ENCODE measurements at regions not wholly inside any gene's neighbourhood (a gene's known extent, or its start where the extent isn't known, plus 50 kb on each side); places are given as distances from the start of the nearest gene placed in this dataset.
"Not testable (repeated sequence)": the region's sequence is repeated elsewhere in the genome, so short reads cannot be mapped to it uniquely, and the experiment has no call there.

- DNase-seq (ENCODE audit: low read depth) = no peak
Observed at GRCh38 chr22:23395530-23396361, 184.3 kb downstream of the IGLL1 start.

GRCh38 chr22:23394525-23395326, 185.4 kb downstream of the IGLL1 start:
- no peak for DNase-seq (ENCODE audit: low read depth)

GRCh38 chr22:23393721-23394320, 186.3 kb downstream of the IGLL1 start:
- no peak for DNase-seq (ENCODE audit: low read depth)

DNA sequence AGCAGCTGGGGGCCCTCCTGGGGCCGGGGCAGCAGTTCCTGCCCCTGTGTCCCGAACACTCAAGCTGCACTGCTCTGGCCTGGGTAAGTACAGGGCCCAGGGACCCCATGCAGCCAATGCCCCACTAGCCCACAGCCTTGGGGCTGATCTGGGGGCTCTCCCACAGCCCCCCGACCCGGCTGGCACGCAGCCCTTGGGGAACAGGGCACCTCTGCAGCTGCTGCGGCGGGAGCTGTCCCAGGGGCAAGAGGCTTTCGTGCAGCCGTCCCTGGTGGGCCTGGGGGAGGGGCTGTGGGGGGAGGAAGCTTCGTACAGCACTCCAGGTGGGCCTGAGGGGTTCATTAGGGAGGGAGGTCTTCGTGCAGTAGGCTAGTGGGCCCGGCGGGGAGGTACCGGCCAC, 186.9 kb downstream of the IGLL1 start:
- not testable (repeated sequence) for DNase-seq (ENCODE audit: low read depth)

- no peak for DNase-seq (ENCODE audit: low read depth)
Observed at GRCh38 chr22:23392420-23393121, 187.5 kb downstream of the IGLL1 start.

DNA sequence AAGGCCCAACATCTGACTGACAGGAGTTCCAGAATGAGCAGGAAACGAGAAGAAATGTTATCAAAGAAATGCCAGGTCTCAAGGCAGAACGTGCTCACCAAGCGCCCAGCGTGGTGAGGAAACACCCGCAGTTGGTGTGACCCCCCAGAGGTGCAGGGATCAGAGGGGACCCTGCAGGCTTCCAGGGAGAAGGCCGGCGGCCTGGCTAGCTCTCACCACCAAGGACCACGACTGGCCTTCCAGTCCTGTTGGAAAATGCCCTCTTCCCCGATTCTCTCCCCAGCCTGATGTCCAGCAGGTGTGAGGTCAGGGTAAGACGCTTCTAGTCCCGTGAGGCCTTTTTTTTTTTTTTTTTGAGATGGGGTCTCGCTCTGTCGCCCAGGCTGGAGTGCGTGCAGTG, 189.1 kb downstream of the IGLL1 start:
- DNase-seq (ENCODE audit: low read depth) = no peak

DNA sequence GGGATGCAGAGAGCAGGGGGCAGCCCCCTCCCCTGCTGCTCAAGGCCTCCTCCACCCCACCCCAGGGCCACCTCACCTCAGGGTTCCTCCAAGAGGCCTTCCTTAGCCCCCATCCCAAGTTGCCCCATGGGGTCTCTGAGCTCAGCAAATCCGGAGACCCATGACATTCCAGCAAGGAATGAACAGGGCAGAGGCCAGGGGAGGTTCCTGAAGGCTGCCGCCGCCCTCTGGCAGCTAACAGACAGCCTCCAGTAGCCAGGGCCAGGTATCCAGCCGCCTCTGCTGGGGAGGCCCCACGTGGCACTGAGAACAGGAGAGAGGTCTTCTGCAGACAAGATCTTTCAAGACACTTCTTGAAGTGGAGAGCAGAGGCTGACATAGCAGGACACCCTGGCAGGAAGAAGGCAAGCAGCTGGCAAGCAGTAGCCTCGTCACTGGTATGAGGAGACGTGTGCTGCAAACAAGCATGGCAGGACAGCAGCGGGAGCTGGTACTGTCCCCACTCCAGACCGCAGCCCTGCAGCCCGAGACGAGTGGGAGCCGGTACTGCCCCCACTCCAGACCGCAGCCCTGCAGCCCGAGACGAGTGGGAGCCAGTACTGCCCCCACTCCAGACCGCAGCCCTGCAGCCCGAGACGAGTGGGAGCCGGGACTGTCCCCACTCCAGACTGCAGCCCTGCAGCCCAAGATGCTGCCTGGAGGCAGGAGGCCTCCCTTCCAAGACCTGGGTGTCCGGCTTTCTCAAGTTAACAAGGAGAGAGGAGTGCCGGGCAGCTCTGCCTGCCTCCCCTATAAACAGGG, 190.6 kb downstream of the IGLL1 start:
- no peak for DNase-seq (ENCODE audit: low read depth)

DNA sequence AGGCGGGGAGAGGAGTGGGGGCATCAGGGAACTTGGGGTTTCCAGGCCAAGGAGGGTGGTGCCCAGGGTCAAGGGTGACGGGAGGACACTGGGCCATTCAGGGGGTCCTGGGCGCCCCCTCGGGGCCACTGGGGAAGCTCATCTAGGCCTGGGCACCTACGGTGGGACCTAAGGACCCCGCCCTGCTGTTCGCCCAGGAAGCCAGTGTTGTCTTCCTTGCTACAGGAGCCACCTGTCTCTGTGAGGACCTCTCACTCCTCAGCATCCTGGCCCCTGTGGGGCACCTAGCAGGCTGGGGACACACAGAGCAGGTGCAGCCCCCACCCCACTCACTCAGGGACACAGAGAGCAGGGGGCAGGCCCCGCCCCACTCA, 191.6 kb downstream of the IGLL1 start:
- no peak for DNase-seq (ENCODE audit: low read depth)

- DNase-seq (ENCODE audit: low read depth) = no peak
Observed at GRCh38 chr22:23387827-23388516, 192.1 kb downstream of the IGLL1 start.

GRCh38 chr22:23386822-23387580, 193.1 kb downstream of the IGLL1 start:
- DNase-seq (ENCODE audit: low read depth) = no peak

DNA sequence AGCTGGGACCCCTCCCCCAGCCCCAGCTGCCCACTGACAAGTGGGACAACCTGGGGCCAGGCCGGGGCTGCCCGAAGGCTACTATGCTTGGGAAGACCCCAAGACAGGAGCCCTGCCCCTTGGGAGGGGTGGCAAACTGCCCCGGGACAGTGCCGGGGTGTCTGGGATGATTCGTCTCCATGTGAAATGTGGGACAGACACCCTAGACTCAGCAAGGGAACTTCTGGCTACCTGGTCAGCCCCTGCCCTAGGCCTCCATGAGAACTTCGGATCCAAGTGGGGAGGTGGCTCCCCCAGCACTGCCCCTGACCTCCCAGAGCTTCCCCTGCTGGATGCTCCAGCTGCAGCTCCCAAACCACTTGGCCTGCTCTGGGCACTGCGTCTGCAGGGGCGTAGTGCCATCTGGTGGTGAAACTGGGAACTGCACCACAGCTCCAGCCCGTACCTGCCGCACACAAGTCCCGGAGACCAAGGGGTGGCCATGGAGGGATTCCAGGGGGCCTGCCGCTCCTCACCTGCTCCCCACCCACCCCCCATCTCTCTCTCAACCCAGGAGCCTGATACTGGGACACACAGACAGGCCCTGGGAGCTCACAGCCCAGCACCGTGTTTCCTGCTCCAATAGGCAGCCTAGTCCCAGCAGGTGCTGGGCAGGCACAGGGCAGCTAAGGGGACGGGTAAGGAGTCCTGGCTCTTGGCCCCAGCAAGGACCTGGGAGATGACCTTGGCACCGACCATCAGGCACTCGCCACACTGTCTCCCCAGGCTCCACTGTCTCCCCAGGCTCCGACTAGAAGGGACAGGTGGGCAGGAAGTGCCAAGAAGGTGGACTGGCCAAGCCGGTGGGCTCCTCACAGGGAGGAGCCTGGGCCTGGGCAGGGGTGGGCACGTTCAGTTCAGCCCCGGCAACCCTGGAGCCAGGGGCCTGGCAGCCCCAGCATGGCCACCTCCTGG, 194.1 kb downstream of the IGLL1 start:
- DNase-seq (ENCODE audit: low read depth) = peak; percentile 58

DNA sequence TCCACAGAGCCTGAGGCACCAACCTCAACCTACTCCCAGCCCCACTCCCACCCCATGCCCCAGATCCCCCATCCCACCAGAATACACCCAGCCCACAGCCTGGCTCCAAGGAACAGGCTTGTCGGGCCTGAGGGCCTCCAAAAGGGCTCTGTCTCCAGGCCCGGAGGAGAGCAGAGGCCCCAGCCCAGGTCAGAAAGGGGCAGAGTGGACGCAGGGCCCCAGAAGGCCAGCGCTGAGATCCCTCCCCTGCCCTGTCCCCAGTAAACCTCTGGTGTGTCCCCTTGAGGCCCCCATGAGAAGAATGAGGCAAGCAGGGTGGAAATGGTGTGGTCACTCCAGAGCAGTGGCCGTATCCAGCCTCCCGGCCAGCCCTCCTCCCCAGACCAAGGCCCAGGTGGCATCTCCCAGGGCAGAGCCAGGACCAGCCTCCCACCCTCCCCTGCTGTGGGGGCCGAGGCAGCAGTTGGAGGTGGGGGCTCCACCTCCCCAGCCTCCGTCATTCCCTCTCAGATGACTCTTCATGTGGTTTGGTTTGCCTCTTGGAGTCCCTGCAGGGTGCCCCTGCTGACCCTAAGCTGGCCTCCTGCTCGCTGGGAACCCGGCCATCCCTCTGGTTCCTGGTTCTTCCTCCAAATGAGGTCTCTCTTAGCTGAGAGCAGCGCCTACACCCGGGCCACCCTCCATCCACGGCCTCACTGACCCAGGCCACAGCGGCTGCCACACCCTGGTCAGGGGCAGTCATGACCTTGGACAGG, 195.0 kb downstream of the IGLL1 start:
- DNase-seq (ENCODE audit: low read depth) = no peak

DNA sequence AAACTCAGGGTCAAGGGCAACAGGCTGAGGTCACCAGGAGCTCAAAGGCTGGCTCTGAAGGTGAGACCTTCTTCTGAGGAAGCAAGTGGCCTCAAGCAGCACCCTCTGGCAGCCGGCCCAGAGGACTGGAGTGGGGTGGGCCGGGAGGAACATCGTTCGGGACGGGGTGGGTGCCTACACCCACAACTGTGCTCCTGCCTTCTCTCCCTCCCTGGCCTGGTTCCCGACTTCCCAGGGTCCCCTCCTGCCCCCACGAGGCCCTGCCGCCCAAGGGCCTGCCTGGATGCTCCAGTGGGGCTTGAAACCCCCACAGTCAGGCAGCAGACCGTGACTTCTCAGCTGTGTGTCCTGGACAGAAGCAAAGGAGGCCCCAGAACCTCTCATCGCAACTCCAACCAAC, 195.7 kb downstream of the IGLL1 start:
- no peak for DNase-seq (ENCODE audit: low read depth)

- DNase-seq (ENCODE audit: low read depth) = no peak
Observed at GRCh38 chr22:23383491-23384361, 196.4 kb downstream of the IGLL1 start.

DNA sequence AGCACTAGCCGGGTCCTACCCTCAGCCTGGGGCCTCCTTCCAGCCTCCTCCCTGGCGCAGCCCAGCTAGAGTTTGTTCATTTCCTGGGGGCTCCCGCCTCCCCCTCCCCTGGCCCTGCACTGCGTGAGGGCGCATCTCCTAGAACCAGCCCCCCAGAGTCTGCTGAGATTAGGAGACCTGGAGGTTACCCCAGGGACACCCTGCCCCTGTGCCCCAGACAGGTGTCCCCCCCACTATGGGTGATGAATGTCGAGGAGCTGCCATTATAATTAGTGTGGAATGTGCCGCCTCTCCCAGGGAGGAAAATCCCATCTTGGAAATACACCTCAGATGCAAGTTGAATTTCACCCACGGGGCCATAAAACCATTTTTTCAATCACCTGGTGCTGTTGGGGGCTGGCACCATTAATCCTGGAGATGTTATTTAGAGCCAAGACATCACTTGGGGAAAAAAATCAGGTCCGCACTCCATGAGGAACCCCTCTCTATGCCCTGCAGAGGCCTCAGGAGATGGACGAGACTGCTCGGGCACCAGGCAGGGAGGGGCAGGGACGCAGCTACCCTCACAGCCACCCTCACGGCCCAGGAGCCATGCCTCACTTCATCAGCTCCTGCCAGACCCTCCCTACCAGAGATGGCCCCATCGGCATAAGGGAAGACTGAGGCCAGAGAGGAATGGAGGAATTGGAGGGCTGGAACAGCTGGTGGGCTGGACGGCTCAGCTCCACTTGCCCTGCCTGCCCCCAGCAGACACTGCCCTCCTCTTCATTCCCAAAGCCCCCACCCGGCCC, 197.5 kb downstream of the IGLL1 start:
- no peak for DNase-seq (ENCODE audit: low read depth)

GRCh38 chr22:23381661-23382427, 198.2 kb downstream of the IGLL1 start:
- no peak for DNase-seq (ENCODE audit: low read depth)

Measured in stimulated activated CD4-positive, alpha-beta T cell treated with anti-CD3 and anti-CD28 coated beads, Interleukin-2, amount 100 ng/mL, for 4 hours (primary cell).